GM12873 (cell line): ENCODE measurements at regions not wholly inside any gene's neighbourhood (a gene's known extent, or its start where the extent isn't known, plus 50 kb on each side); places are given as distances from the start of the nearest gene placed in this dataset.

Experiments
- CTCF ChIP-seq: IDR thresholded peaks from 2 replicates; pipeline ENCODE4 v1.5.1; 2012; ENCODE audit warnings: low read depth, mild to moderate bottlenecking, moderate library complexity, low read length, control low read depth; ENCODE audit not compliant: insufficient read depth; ENCODE audit errors: missing control alignments

GRCh38 chr3:90095811-90096210 lies 988.4 kb downstream of the EPHA3 start:
- no peak for TF ChIP-seq CTCF

GRCh38 chr3:90099493-90099892 lies 992.1 kb downstream of the EPHA3 start:
- no peak for TF ChIP-seq CTCF

GRCh38 chr3:90102146-90102545 lies 994.7 kb downstream of the EPHA3 start:
- TF ChIP-seq CTCF = no peak

- no peak for TF ChIP-seq CTCF
These were observed 1013.9 kb downstream of the EPHA3 start for GRCh38 chr3:90121326-90121725.

- no peak for TF ChIP-seq CTCF
These were observed 1021.0 kb downstream of the EPHA3 start for GRCh38 chr3:90128391-90128790.

- TF ChIP-seq CTCF = no peak
These were observed 1022.3 kb downstream of the EPHA3 start for GRCh38 chr3:90129730-90130129.

GRCh38 chr3:90132197-90132596 lies 1024.8 kb downstream of the EPHA3 start:
- no peak for TF ChIP-seq CTCF

- TF ChIP-seq CTCF = no peak
These were observed 1026.7 kb downstream of the EPHA3 start for GRCh38 chr3:90134090-90134489.
